Esophagus squamous epithelium (tissue), 5 donors: ENCODE measurements at regions not wholly inside any gene's neighbourhood (a gene's known extent, or its start where the extent isn't known, plus 50 kb on each side); places are given as distances from the start of the nearest gene placed in this dataset.

Experiments
- DNase-seq: peaks from one replicate; lab custom pipeline; 2025; lab: John Stamatoyannopoulos, UW
- H3K27ac ChIP-seq, 4 donors: fragments of 200-600 bp; sonication (generic); one replicate each; pipeline ENCODE4 v1.5.1; 2016 to 2019; ENCODE audit warnings: mild to moderate bottlenecking in 1 of 4
- H3K27me3 ChIP-seq, 4 donors: fragments of 200-600 bp; sonication (generic); 1 replicate in 3 of 4; 2 replicates in 1 of 4; pipeline versions ENCODE4 v1.5.1 to v1.6.0; 2017 to 2021; ENCODE audit warnings: antibody characterized with exemption in 1 of 4
- H3K36me3 ChIP-seq, 3 donors: fragments of 200-600 bp; sonication (generic); one replicate each; pipeline ENCODE4 v1.5.1; 2016 to 2019
- H3K4me1 ChIP-seq, 3 donors: fragments of 200-600 bp; sonication (generic); one replicate each; pipeline ENCODE4 v1.5.1; 2017 to 2019
- H3K4me3 ChIP-seq, 4 donors: fragments of 200-600 bp; sonication (generic); 1 replicate in 3 of 4; 2 replicates in 1 of 4; pipeline ENCODE4 v1.5.1; 2016 to 2019; ENCODE audit warnings: mild to moderate bottlenecking in 2 of 4, moderate library complexity in 1 of 4
- H3K9me3 ChIP-seq, 3 donors: fragments of 200-600 bp; sonication (generic); one replicate each; pipeline ENCODE4 v1.5.1; 2016 to 2019
- POLR2A ChIP-seq, 4 donors: fragments of 450-650 bp; IDR thresholded peaks; one replicate each; pipeline ENCODE4 v1.6.1; 2017; ENCODE audit warnings: antibody characterized with exemption in 4 of 4, mild to moderate bottlenecking in 4 of 4, moderate library complexity in 3 of 4
- WGBS, 2 donors: methylation state at CpG; one replicate each; pipeline ENCODE4 v1.1.5; 2018; 5-methylcytosine and 5-hydroxymethylcytosine counted together
- intact Hi-C: fragments of 100-400 bp; cut with DNase I; formaldehyde crosslinking; loops from one replicate; pipeline ENCODE4 v1.15.0; 2022
- TF ChIP-seq, protein P1 (sequence below), 6 experiments: fragments of 450-650 bp in 4 of 6; fragments of 200-600 bp in 2 of 6; sonication (generic) in 2 of 6; IDR thresholded peaks; one replicate each; pipeline ENCODE4 v1.5.1; 2016 to 2019; ENCODE audit warnings: antibody characterized with exemption in 6 of 6, mild to moderate bottlenecking in 4 of 6, moderate library complexity in 4 of 6
- donor health status: DM: yes; HTN: yes; CAD: no.

DNA sequence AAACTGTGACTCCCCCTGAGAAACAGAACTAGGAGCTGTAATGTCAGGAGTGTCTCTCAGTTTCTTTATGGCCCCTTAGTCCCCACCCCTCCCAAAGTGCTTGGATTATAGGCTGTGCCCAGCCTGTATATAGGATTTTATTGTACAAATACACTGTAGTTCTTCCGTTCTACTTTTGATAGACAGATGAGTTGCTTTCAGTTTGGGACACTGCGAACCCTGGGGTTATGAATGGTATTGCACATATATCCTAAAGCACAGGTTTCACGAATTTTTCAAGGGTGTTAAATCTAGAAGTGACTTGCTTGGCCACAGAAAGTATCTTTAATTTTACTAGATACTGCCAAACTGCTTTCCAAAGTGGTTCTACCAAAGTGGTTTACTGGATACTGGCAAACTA lies 152.9 kb upstream of the ATXN1 start:
- Histone ChIP-seq H3K4me1 (peaks cover 0 to 7% (median 0%) of the 10 kb centered on the region in 3 donors), H3K36me3 (no peaks in the 10 kb centered on the region), H3K27me3 (no peaks in the 10 kb centered on the region), H3K4me3 (no peak overlapping the region), H3K27ac (no peak overlapping the region), H3K9me3 (peaks cover 0 to 10% (median 0%) of the 10 kb centered on the region in 3 donors)
- 69 to 76% methylated on average over 3 of the region's 3 CpGs for WGBS, 2 donors
- TF ChIP-seq, protein P1, sequence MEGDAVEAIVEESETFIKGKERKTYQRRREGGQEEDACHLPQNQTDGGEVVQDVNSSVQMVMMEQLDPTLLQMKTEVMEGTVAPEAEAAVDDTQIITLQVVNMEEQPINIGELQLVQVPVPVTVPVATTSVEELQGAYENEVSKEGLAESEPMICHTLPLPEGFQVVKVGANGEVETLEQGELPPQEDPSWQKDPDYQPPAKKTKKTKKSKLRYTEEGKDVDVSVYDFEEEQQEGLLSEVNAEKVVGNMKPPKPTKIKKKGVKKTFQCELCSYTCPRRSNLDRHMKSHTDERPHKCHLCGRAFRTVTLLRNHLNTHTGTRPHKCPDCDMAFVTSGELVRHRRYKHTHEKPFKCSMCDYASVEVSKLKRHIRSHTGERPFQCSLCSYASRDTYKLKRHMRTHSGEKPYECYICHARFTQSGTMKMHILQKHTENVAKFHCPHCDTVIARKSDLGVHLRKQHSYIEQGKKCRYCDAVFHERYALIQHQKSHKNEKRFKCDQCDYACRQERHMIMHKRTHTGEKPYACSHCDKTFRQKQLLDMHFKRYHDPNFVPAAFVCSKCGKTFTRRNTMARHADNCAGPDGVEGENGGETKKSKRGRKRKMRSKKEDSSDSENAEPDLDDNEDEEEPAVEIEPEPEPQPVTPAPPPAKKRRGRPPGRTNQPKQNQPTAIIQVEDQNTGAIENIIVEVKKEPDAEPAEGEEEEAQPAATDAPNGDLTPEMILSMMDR (IDR thresholded peaks at IDR 0.05), result no peak
- no peak for TF ChIP-seq POLR2A (IDR thresholded peaks at IDR 0.05)
- intact Hi-C loops, result no loop called here
- no peak for DNase-seq

DNA sequence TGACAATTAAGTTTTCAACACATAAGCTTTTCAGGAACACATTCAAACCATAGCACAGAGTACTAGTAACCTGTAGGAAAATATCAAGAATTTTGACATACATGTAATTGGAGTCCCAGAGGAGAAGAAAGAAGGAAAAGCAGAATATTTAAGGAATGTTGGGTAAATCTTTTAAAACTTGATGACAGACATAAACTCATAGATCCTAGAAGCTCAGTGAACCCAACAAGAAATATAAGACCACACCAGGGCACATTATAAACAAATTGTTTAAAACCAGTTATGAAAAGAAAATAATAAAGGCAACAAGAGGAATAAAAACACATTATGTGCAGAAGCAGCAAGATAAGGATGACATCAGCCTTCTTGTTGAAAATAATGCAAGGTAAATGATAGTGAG lies 151.5 kb upstream of the ATXN1 start:
- intact Hi-C loops, result no loop called here
- no peak for DNase-seq

DNA sequence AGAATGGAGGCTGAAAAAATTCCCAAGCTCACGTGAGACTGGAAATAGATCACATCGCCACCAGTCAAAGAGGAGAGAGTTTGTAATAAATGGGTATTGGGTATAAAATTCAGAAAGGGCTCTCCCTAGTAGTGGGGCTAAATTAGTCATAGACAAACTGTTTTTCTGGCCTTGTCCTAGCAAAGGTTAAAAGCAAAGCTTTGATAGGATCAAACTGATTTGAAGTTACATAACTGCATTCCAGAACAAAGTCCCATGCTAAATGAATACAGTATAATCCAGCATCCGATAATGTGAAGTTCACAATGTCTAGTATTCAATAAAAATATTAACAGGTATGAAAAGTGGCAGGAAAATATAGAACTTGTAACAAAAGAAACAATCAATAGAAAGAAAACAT lies 149.8 kb upstream of the ATXN1 start:
- Histone ChIP-seq H3K9me3 (peaks cover 0 to 10% (median 0%) of the 10 kb centered on the region in 3 donors), H3K4me3 (no peak overlapping the region), H3K27ac (no peak overlapping the region), H3K4me1 (peaks cover 0 to 7% (median 0%) of the 10 kb centered on the region in 3 donors), H3K27me3 (no peaks in the 10 kb centered on the region), H3K36me3 (no peaks in the 10 kb centered on the region)
- intact Hi-C loops, result no loop called here
- 76 to 89% methylated on average over 3 of the region's 3 CpGs for WGBS, 2 donors
- TF ChIP-seq, protein P1 (IDR thresholded peaks at IDR 0.05), result no peak
- TF ChIP-seq POLR2A (IDR thresholded peaks at IDR 0.05), result no peak
- DNase-seq, result no peak

More for the DNA sequence above, 151.5 kb upstream of the ATXN1 start:
- peaks cover 0 to 7% (median 0%) of the 10 kb centered on the region in 3 donors for H3K4me1 ChIP-seq
- H3K27me3 ChIP-seq, result no peaks in the 10 kb centered on the region
- TF ChIP-seq POLR2A (IDR thresholded peaks at IDR 0.05), result no peak
- TF ChIP-seq, protein P1 (IDR thresholded peaks at IDR 0.05), result no peak
- no peak overlapping the region for H3K4me3 ChIP-seq
- peaks cover 0 to 10% (median 0%) of the 10 kb centered on the region in 3 donors for H3K9me3 ChIP-seq
- no peaks in the 10 kb centered on the region for H3K36me3 ChIP-seq
- no peak overlapping the region for H3K27ac ChIP-seq

DNA sequence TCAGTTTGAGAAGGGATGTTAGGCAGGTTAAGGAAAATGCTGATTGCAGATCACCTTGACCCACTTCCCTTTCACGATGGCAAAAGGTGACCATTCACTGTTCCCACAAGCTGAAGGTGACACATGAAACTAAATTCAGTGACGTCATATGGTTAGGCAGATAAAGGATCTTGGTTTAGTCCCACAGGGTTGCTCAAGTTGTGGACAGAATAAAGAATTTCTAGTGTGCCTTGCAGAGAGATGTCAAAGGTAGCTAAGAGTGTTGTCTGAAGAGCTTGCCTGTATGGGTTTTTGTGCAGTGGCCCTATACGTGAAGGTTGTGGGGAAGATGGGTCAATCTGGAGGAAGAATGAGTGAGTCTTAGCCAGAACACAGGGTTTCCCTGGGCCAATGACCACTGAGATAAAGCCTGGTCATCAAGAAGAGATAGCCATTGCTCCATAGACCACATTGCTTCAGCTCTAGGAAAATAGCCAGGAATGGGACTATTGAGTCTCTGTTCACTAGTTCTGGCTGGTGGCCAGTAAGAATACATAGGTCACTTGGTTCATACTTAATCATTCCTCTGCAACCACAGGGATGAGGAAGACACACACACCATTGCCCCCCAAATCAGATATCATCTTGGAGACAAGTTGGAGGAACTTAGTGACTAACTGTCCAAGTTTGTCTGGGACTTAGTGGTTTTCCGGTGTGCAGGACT lies 148.5 kb upstream of the ATXN1 start:
- Histone ChIP-seq H3K36me3 (no peaks in the 10 kb centered on the region), H3K27me3 (no peaks in the 10 kb centered on the region), H3K27ac (no peak overlapping the region), H3K9me3 (peaks cover 0 to 10% (median 0%) of the 10 kb centered on the region in 3 donors), H3K4me1 (peaks cover 0 to 7% (median 0%) of the 10 kb centered on the region in 3 donors), H3K4me3 (no peak overlapping the region)
- WGBS, 2 donors, result 88 to 92% methylated on average over 4 of the region's 4 CpGs
- TF ChIP-seq, protein P1 (IDR thresholded peaks at IDR 0.05), result no peak
- no peak for TF ChIP-seq POLR2A (IDR thresholded peaks at IDR 0.05)
- intact Hi-C loops, result no loop called here
- DNase-seq, result no peak

DNA sequence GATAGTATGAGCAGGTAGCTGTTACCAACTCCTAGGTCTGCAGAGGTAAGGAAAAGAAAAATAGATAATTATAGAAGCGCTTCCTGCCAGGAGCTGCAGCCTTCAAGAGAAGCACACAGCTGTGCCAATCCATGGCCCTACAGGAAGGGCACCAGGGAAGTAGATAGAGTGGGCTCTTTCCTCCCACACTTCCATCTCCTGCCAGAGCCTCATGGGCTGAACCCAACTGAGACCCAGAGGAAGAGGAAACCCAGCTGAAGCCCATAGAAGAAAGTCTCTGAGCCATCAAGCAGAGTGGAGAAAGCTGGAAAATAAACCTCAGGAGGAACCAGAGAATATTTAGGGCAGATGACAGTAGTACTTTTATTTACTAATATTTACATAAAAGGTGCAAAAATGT lies 146.7 kb upstream of the ATXN1 start:
- Histone ChIP-seq H3K36me3 (no peaks in the 10 kb centered on the region), H3K4me3 (no peak overlapping the region), H3K4me1 (peaks cover 0 to 20% (median 8%) of the 10 kb centered on the region in 3 donors), H3K27ac (no peak overlapping the region), H3K9me3 (no peaks in the 10 kb centered on the region), H3K27me3 (no peaks in the 10 kb centered on the region)
- 90 to 100% methylated on average over 1 of the region's 1 CpG for WGBS, 2 donors
- intact Hi-C loops, result no loop called here
- DNase-seq, result no peak
- no peak for TF ChIP-seq POLR2A (IDR thresholded peaks at IDR 0.05)
- TF ChIP-seq, protein P1 (IDR thresholded peaks at IDR 0.05), result no peak
